Neural progenitor cell (in vitro differentiated cells): ENCODE measurements at regions not wholly inside any gene's neighbourhood (a gene's known extent, or its start where the extent isn't known, plus 50 kb on each side); places are given as distances from the start of the nearest gene placed in this dataset.

ENCODE experiments used
- DNase-seq: peaks from one replicate; pipeline ENCODE4 v3.0.0-alpha.2; 2016; ENCODE audit warnings: low spot score
- H2AFZ ChIP-seq: fragments of 200-600 bp; sonication (generic); replicated peaks from 2 replicates; pipeline ENCODE4 v1.6.1; 2016; ENCODE audit warnings: antibody characterized with exemption
- H3F3A ChIP-seq: fragments of 200-600 bp; sonication (generic); 2 replicates; pipeline ENCODE4 v1.6.1; 2016; ENCODE audit warnings: antibody characterized with exemption, low read depth
- H3K27ac ChIP-seq: fragments of 200-600 bp; sonication (generic); 2 replicates; pipeline ENCODE4 v1.5.1; 2016; ENCODE audit warnings: mild to moderate bottlenecking
- H3K27me3 ChIP-seq: fragments of 200-600 bp; sonication (generic); 2 replicates; pipeline ENCODE4 v1.6.1; 2016; ENCODE audit warnings: mild to moderate bottlenecking, moderate library complexity
- H3K36me3 ChIP-seq: fragments of 200-600 bp; sonication (generic); 2 replicates; pipeline ENCODE4 v1.5.1; 2016
- H3K4me1 ChIP-seq: fragments of 200-600 bp; sonication (generic); 2 replicates; pipeline ENCODE4 v1.6.1; 2016; ENCODE audit warnings: mixed run types
- H3K4me2 ChIP-seq: fragments of 200-600 bp; sonication (generic); 2 replicates; pipeline ENCODE4 v1.6.1; 2016
- H3K4me3 ChIP-seq: fragments of 200-600 bp; sonication (generic); 2 replicates; pipeline ENCODE4 v1.5.1; 2016
- H3K79me2 ChIP-seq: fragments of 200-600 bp; sonication (generic); 2 replicates; pipeline ENCODE4 v1.6.1; 2016; ENCODE audit warnings: low read depth
- H3K9ac ChIP-seq: fragments of 200-600 bp; sonication (generic); 2 replicates; pipeline ENCODE4 v1.6.1; 2016
- H3K9me3 ChIP-seq: fragments of 200-600 bp; sonication (generic); 2 replicates; pipeline ENCODE4 v1.5.1; 2016; ENCODE audit warnings: low read depth
- H4K20me1 ChIP-seq: fragments of 200-600 bp; sonication (generic); 2 replicates; pipeline ENCODE4 v1.6.1; 2016; ENCODE audit warnings: low read depth
- H3K27ac Mint-ChIP-seq: 3 replicates; pipeline ENCODE4 v1.8.0; 2021; ENCODE audit warnings: mixed read lengths
- H3K27me3 Mint-ChIP-seq: 2 replicates; pipeline ENCODE4 v1.8.0; 2022; ENCODE audit warnings: low read depth, mild to moderate bottlenecking, inconsistent platforms, moderate library complexity, mixed read lengths; ENCODE audit not compliant: insufficient read depth
- H3K36me3 Mint-ChIP-seq: 3 replicates; pipeline ENCODE4 v1.8.0; 2021; ENCODE audit warnings: mixed read lengths
- H3K4me1 Mint-ChIP-seq: 3 replicates; pipeline ENCODE4 v1.8.0; 2021; ENCODE audit warnings: mixed read lengths
- H3K4me3 Mint-ChIP-seq: 3 replicates; pipeline ENCODE4 v1.8.0; 2021; ENCODE audit warnings: mild to moderate bottlenecking, moderate library complexity, mixed read lengths
- H3K9me3 Mint-ChIP-seq: 3 replicates; pipeline ENCODE4 v1.8.0; 2020; ENCODE audit warnings: mixed read lengths
- CTCF ChIP-seq: fragments of 200-600 bp; sonication (generic); IDR thresholded peaks from 2 replicates; pipeline ENCODE4 v1.5.1; 2017; ENCODE audit warnings: antibody characterized with exemption, mild to moderate bottlenecking
- EZH2 ChIP-seq: fragments of 200-600 bp; sonication (generic); IDR thresholded peaks from 2 replicates; pipeline ENCODE4 v1.6.1; 2017; ENCODE audit warnings: antibody characterized with exemption, mild to moderate bottlenecking, moderate library complexity
- EZH2phosphoT487 ChIP-seq: fragments of 200-600 bp; sonication (generic); IDR thresholded peaks from 2 replicates; pipeline ENCODE4 v1.6.1; 2017; ENCODE audit warnings: antibody characterized with exemption

GRCh38 chr7:119132436-119132835, 907.9 kb downstream of the ANKRD7 start:
- H3K4me3 Mint-ChIP-seq = no peak overlapping the region
- peaks cover 19% of the 10 kb centered on the region for H3K4me1 Mint-ChIP-seq
- no peaks in the 10 kb centered on the region for H3K4me1 ChIP-seq
- H3F3A ChIP-seq = no peaks in the 10 kb centered on the region
- H3K4me2 ChIP-seq = no peak overlapping the region
- no peak for TF ChIP-seq EZH2
- no peak for TF ChIP-seq CTCF
- TF ChIP-seq EZH2phosphoT487 = no peak
- no peaks in the 10 kb centered on the region for H3K36me3 ChIP-seq
- H3K27ac ChIP-seq = no peak overlapping the region
- H3K36me3 Mint-ChIP-seq = no peaks in the 10 kb centered on the region
- H3K27ac Mint-ChIP-seq = peak overlapping the region; percentile 91
- H3K79me2 ChIP-seq = no peaks in the 10 kb centered on the region
- H2AFZ ChIP-seq = peak overlapping the region; percentile 5
- no peaks in the 10 kb centered on the region for H3K27me3 ChIP-seq
- H3K9ac ChIP-seq = no peak overlapping the region
- no peaks in the 10 kb centered on the region for H3K27me3 Mint-ChIP-seq
- H3K9me3 ChIP-seq = no peaks in the 10 kb centered on the region
- peaks cover 2% of the 10 kb centered on the region for H3K9me3 Mint-ChIP-seq
- no peak for DNase-seq
- no peak overlapping the region for H3K4me3 ChIP-seq
- H4K20me1 ChIP-seq = no peaks in the 10 kb centered on the region

DNA sequence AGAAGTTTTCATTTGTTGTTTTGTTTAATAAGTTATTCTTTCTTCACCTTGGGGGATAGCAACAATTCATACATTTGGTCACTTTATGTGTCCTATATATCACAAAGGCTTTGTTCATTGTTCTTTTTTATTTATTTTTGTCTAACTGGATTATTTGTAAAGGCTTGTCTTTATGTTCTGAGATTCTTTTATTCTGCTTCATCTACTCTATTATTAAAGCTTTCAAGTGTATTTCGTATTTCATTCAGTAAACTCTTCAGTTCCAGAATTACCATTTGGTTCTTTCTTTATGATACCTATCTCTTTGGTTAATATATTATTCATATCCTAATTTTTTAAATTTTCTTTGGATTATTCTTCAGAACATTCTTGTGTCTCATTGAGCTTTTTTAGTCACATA, 942.9 kb downstream of the ANKRD7 start:
- Mint-ChIP-seq H3K27ac (no peak overlapping the region), H3K27me3 (peaks cover 4% of the 10 kb centered on the region), H3K4me1 (no peaks in the 10 kb centered on the region), H3K9me3 (peaks cover 27% of the 10 kb centered on the region), H3K36me3 (no peaks in the 10 kb centered on the region), H3K4me3 (no peak overlapping the region)
- H3K4me1 ChIP-seq = no peaks in the 10 kb centered on the region
- no peak overlapping the region for H3K27ac ChIP-seq
- H3K79me2 ChIP-seq = no peaks in the 10 kb centered on the region
- no peaks in the 10 kb centered on the region for H3K36me3 ChIP-seq
- H3K4me2 ChIP-seq = no peak overlapping the region
- no peaks in the 10 kb centered on the region for H3F3A ChIP-seq
- H3K4me3 ChIP-seq = no peak overlapping the region
- H3K9ac ChIP-seq = no peak overlapping the region
- no peaks in the 10 kb centered on the region for H3K27me3 ChIP-seq
- no peaks in the 10 kb centered on the region for H4K20me1 ChIP-seq
- no peak for TF ChIP-seq EZH2phosphoT487
- no peak for TF ChIP-seq EZH2
- no peak for TF ChIP-seq CTCF
- no peak for DNase-seq
- no peak overlapping the region for H2AFZ ChIP-seq
- peaks cover 6% of the 10 kb centered on the region for H3K9me3 ChIP-seq

DNA sequence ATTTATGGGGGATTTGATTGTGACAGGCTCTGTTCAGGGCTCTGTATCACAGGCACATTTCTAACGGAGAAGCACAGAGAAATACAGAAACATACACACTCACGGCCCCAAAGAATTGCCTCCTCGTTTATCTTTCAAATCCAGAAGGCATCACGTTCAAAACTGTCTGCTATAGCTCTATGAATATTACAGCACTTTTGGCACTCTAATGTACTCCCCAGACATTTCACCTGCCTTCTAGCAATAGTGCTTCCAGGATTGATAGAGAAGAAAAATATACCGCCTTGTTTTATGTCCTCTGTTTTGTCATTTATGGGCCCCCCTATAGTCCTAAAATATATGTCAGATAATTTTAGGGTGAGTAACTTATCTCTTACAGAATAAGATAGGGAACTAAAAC, 947.5 kb downstream of the ANKRD7 start:
- H3K9ac ChIP-seq = no peak overlapping the region
- Mint-ChIP-seq H3K9me3 (peaks cover 11% of the 10 kb centered on the region), H3K36me3 (no peaks in the 10 kb centered on the region), H3K4me1 (peaks cover 4% of the 10 kb centered on the region), H3K27me3 (peaks cover 4% of the 10 kb centered on the region), H3K4me3 (no peak overlapping the region), H3K27ac (no peak overlapping the region)
- no peaks in the 10 kb centered on the region for H3K9me3 ChIP-seq
- H3K4me3 ChIP-seq = no peak overlapping the region
- H3F3A ChIP-seq = no peaks in the 10 kb centered on the region
- H3K79me2 ChIP-seq = no peaks in the 10 kb centered on the region
- H2AFZ ChIP-seq = no peak overlapping the region
- no peaks in the 10 kb centered on the region for H3K4me1 ChIP-seq
- no peak for DNase-seq
- no peak for TF ChIP-seq EZH2
- TF ChIP-seq CTCF = no peak
- TF ChIP-seq EZH2phosphoT487 = no peak
- H3K27ac ChIP-seq = no peak overlapping the region
- no peak overlapping the region for H3K4me2 ChIP-seq
- H4K20me1 ChIP-seq = no peaks in the 10 kb centered on the region
- H3K27me3 ChIP-seq = no peaks in the 10 kb centered on the region
- no peaks in the 10 kb centered on the region for H3K36me3 ChIP-seq
